Mesendoderm (in vitro differentiated cells): ENCODE measurements at regions not wholly inside any gene's neighbourhood (a gene's known extent, or its start where the extent isn't known, plus 50 kb on each side); places are given as distances from the start of the nearest gene placed in this dataset.
"Not testable (repeated sequence)": the region's sequence is repeated elsewhere in the genome, so short reads cannot be mapped to it uniquely, and the experiment has no call there.

Source experiments
- DNase-seq: peaks from one replicate; pipeline ENCODE4 v3.0.0; 2013
- H2AK5ac ChIP-seq: 2 replicates; pipeline ENCODE4 v1.6.1; 2013; ENCODE audit warnings: low read length, inconsistent platforms
- H2BK120ac ChIP-seq: 2 replicates; pipeline ENCODE4 v1.6.1; 2013; ENCODE audit warnings: low read depth, mild to moderate bottlenecking, low read length, moderate library complexity, mixed read lengths
- H2BK15ac ChIP-seq: replicated peaks from 2 replicates; pipeline ENCODE4 v1.6.1; 2013; ENCODE audit warnings: low read depth, mild to moderate bottlenecking, moderate library complexity
- H2BK5ac ChIP-seq: 2 replicates; pipeline ENCODE4 v1.6.1; 2013; ENCODE audit warnings: low read length, inconsistent platforms
- H3K18ac ChIP-seq: 2 replicates; pipeline ENCODE4 v1.6.1; 2013; ENCODE audit warnings: mild to moderate bottlenecking, low read length, mixed read lengths
- H3K23ac ChIP-seq: one replicate; pipeline ENCODE4 v1.6.1; 2013; ENCODE audit warnings: low read length
- H3K27ac ChIP-seq: 2 replicates; pipeline ENCODE4 v1.5.1; 2013; ENCODE audit warnings: low read depth, mild to moderate bottlenecking, inconsistent platforms, low read length, moderate library complexity
- H3K27me3 ChIP-seq: 2 replicates; pipeline ENCODE4 v1.6.1; 2013; ENCODE audit warnings: low read length, control low read depth, mild to moderate bottlenecking, inconsistent platforms; ENCODE audit not compliant: insufficient read depth, poor library complexity
- H3K36me3 ChIP-seq: 2 replicates; pipeline ENCODE4 v1.6.1; 2013; ENCODE audit warnings: low read length, inconsistent platforms; ENCODE audit not compliant: control insufficient read depth, insufficient read depth
- H3K4ac ChIP-seq: one replicate; pipeline ENCODE4 v1.6.1; 2013; ENCODE audit warnings: low read depth, mild to moderate bottlenecking, low read length, moderate library complexity
- H3K4me1 ChIP-seq: 2 replicates; pipeline ENCODE4 v1.6.1; 2013; ENCODE audit warnings: low read depth, low read length, inconsistent platforms; ENCODE audit not compliant: control insufficient read depth
- H3K4me2 ChIP-seq: 2 replicates; pipeline ENCODE4 v1.6.1; 2013; ENCODE audit warnings: low read length
- H3K4me3 ChIP-seq: 2 replicates; pipeline ENCODE4 v1.5.1; 2013; ENCODE audit warnings: mild to moderate bottlenecking, low read length
- H3K56ac ChIP-seq: one replicate; pipeline ENCODE4 v1.6.1; 2013; ENCODE audit warnings: low read length
- H3K79me1 ChIP-seq: 2 replicates; pipeline ENCODE4 v1.6.1; 2013; ENCODE audit warnings: low read length, inconsistent platforms
- H3K79me2 ChIP-seq: 2 replicates; pipeline ENCODE4 v1.6.1; 2013; ENCODE audit warnings: mild to moderate bottlenecking, low read length; ENCODE audit not compliant: control insufficient read depth, insufficient read depth
- H3K9ac ChIP-seq: 2 replicates; pipeline ENCODE4 v1.6.1; 2013; ENCODE audit warnings: low read length, inconsistent platforms
- H4K5ac ChIP-seq: one replicate; pipeline ENCODE4 v1.6.1; 2013; ENCODE audit warnings: low read length
- H4K8ac ChIP-seq: one replicate; pipeline ENCODE4 v1.6.1; 2013; ENCODE audit warnings: low read depth, mild to moderate bottlenecking, control low read depth, low read length, moderate library complexity
- WGBS: extraction: QIAGEN DNeasy Blood & Tissue Kit; methylation state at CpG from one replicate; pipeline ENCODE4 v1.1.7; 2013; ENCODE audit warnings: low lambda C conversion rate, missing lambda C conversion rate; ENCODE audit not compliant: insufficient coverage; ENCODE audit errors: extremely low coverage; 5-methylcytosine and 5-hydroxymethylcytosine counted together

GRCh38 chr2:95752126-95752525 is 160.3 kb downstream of the TRIM43 start:
- not testable (repeated sequence) for H3K27ac ChIP-seq, H3K56ac ChIP-seq, DNase-seq, H3K18ac ChIP-seq, H3K27me3 ChIP-seq, H3K4me3 ChIP-seq, H3K4me2 ChIP-seq, H4K5ac ChIP-seq, H3K36me3 ChIP-seq, H3K4me1 ChIP-seq, H2AK5ac ChIP-seq, H3K23ac ChIP-seq, H2BK15ac ChIP-seq, H2BK120ac ChIP-seq, H3K79me2 ChIP-seq, H4K8ac ChIP-seq, H2BK5ac ChIP-seq, H3K4ac ChIP-seq, H3K79me1 ChIP-seq, H3K9ac ChIP-seq
- WGBS = no CpG with 5 or more reads among the region's 9 CpGs

DNA sequence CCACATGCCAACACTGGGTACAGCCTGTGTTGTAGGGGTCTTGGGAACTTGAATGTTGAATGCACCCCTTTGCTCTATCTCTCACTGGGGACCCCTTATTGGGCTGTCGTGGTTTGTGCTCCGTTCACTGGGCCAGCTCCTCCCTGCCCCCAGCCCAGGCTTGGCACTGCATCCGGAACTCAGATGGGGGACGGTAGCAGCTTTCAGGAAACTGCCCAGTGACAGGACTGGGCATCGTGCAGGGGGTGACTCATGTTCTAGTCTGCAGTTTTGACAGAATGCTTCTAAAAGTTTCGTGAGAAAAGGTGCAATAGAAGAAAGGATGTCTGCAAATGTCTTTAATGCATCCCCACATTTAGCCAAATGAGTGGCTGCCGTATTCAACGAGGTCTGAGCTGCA is 162.0 kb downstream of the TRIM43 start:
- DNase-seq, H3K27me3 ChIP-seq, H3K27ac ChIP-seq, H3K4me2 ChIP-seq, H2BK15ac ChIP-seq, H3K18ac ChIP-seq, H4K8ac ChIP-seq, H3K9ac ChIP-seq, H2BK5ac ChIP-seq, H2AK5ac ChIP-seq, H3K4me1 ChIP-seq, H3K36me3 ChIP-seq, H3K56ac ChIP-seq, H3K79me2 ChIP-seq, H3K4ac ChIP-seq, H4K5ac ChIP-seq, H3K79me1 ChIP-seq, H2BK120ac ChIP-seq, H3K23ac ChIP-seq, H3K4me3 ChIP-seq: not testable (repeated sequence)
- WGBS = no CpG with 5 or more reads among the region's 8 CpGs

DNA sequence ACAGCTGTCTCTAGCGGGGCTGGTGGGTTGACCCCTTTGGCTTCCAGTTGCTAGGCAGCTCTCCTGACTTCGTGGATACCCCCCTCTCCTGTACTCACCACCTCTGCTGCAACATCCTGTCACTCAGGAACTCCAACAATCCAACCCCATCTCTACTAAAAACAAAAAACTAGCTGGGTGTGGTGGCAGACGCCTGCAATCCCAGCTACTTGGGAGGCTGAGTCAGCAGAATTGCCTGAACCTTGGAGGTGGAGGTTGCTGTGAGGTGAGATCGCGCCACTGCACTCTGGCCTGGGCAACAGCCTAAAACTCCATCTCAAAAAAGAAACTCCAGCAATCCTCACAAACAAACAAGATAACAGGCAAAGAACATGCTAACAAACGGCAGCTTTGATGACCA is 162.4 kb downstream of the TRIM43 start:
- H3K4me3 ChIP-seq, H3K18ac ChIP-seq, H3K56ac ChIP-seq, DNase-seq, H3K27me3 ChIP-seq, H3K4me2 ChIP-seq, H3K27ac ChIP-seq, H2BK120ac ChIP-seq, H2BK15ac ChIP-seq, H2BK5ac ChIP-seq, H3K9ac ChIP-seq, H3K23ac ChIP-seq, H3K4me1 ChIP-seq, H3K79me2 ChIP-seq, H4K8ac ChIP-seq, H3K79me1 ChIP-seq, H3K4ac ChIP-seq, H2AK5ac ChIP-seq, H3K36me3 ChIP-seq, H4K5ac ChIP-seq: not testable (repeated sequence)
- no CpG with 5 or more reads among the region's 6 CpGs for WGBS

- not testable (repeated sequence) for H4K8ac ChIP-seq, H3K18ac ChIP-seq, H3K23ac ChIP-seq, H2BK120ac ChIP-seq, H3K79me2 ChIP-seq, H3K4ac ChIP-seq, H3K4me3 ChIP-seq, H3K56ac ChIP-seq, H2BK5ac ChIP-seq, H3K79me1 ChIP-seq, H3K27ac ChIP-seq, H4K5ac ChIP-seq, H2AK5ac ChIP-seq, H3K36me3 ChIP-seq, H3K4me2 ChIP-seq, H2BK15ac ChIP-seq, DNase-seq, H3K27me3 ChIP-seq, H3K9ac ChIP-seq, H3K4me1 ChIP-seq
- WGBS = no CpG with 5 or more reads among the region's 15 CpGs
Observed at GRCh38 chr2:95754819-95755563, 163.2 kb downstream of the TRIM43 start.

GRCh38 chr2:95755956-95756669 is 164.3 kb downstream of the TRIM43 start:
- H2BK120ac ChIP-seq, H2BK15ac ChIP-seq, H3K27me3 ChIP-seq, H3K27ac ChIP-seq, H4K8ac ChIP-seq, H2AK5ac ChIP-seq, H3K56ac ChIP-seq, H3K4me1 ChIP-seq, H3K4ac ChIP-seq, DNase-seq, H4K5ac ChIP-seq, H3K18ac ChIP-seq, H2BK5ac ChIP-seq, H3K23ac ChIP-seq, H3K9ac ChIP-seq, H3K36me3 ChIP-seq, H3K4me3 ChIP-seq, H3K4me2 ChIP-seq, H3K79me1 ChIP-seq, H3K79me2 ChIP-seq: not testable (repeated sequence)
- WGBS = no CpG with 5 or more reads among the region's 7 CpGs
